Mesendoderm (in vitro differentiated cells): ENCODE measurements at regions not wholly inside any gene's neighbourhood (a gene's known extent, or its start where the extent isn't known, plus 50 kb on each side); places are given as distances from the start of the nearest gene placed in this dataset.
"Not testable (repeated sequence)": the region's sequence is repeated elsewhere in the genome, so short reads cannot be mapped to it uniquely, and the experiment has no call there.

Source experiments
- DNase-seq: peaks from one replicate; pipeline ENCODE4 v3.0.0; 2013
- H2AK5ac ChIP-seq: 2 replicates; pipeline ENCODE4 v1.6.1; 2013; ENCODE audit warnings: low read length, inconsistent platforms
- H2BK120ac ChIP-seq: 2 replicates; pipeline ENCODE4 v1.6.1; 2013; ENCODE audit warnings: low read depth, mild to moderate bottlenecking, low read length, moderate library complexity, mixed read lengths
- H2BK15ac ChIP-seq: replicated peaks from 2 replicates; pipeline ENCODE4 v1.6.1; 2013; ENCODE audit warnings: low read depth, mild to moderate bottlenecking, moderate library complexity
- H2BK5ac ChIP-seq: 2 replicates; pipeline ENCODE4 v1.6.1; 2013; ENCODE audit warnings: low read length, inconsistent platforms
- H3K18ac ChIP-seq: 2 replicates; pipeline ENCODE4 v1.6.1; 2013; ENCODE audit warnings: mild to moderate bottlenecking, low read length, mixed read lengths
- H3K23ac ChIP-seq: one replicate; pipeline ENCODE4 v1.6.1; 2013; ENCODE audit warnings: low read length
- H3K27ac ChIP-seq: 2 replicates; pipeline ENCODE4 v1.5.1; 2013; ENCODE audit warnings: low read depth, mild to moderate bottlenecking, inconsistent platforms, low read length, moderate library complexity
- H3K27me3 ChIP-seq: 2 replicates; pipeline ENCODE4 v1.6.1; 2013; ENCODE audit warnings: low read length, control low read depth, mild to moderate bottlenecking, inconsistent platforms; ENCODE audit not compliant: insufficient read depth, poor library complexity
- H3K36me3 ChIP-seq: 2 replicates; pipeline ENCODE4 v1.6.1; 2013; ENCODE audit warnings: low read length, inconsistent platforms; ENCODE audit not compliant: control insufficient read depth, insufficient read depth
- H3K4ac ChIP-seq: one replicate; pipeline ENCODE4 v1.6.1; 2013; ENCODE audit warnings: low read depth, mild to moderate bottlenecking, low read length, moderate library complexity
- H3K4me1 ChIP-seq: 2 replicates; pipeline ENCODE4 v1.6.1; 2013; ENCODE audit warnings: low read depth, low read length, inconsistent platforms; ENCODE audit not compliant: control insufficient read depth
- H3K4me2 ChIP-seq: 2 replicates; pipeline ENCODE4 v1.6.1; 2013; ENCODE audit warnings: low read length
- H3K4me3 ChIP-seq: 2 replicates; pipeline ENCODE4 v1.5.1; 2013; ENCODE audit warnings: mild to moderate bottlenecking, low read length
- H3K56ac ChIP-seq: one replicate; pipeline ENCODE4 v1.6.1; 2013; ENCODE audit warnings: low read length
- H3K79me1 ChIP-seq: 2 replicates; pipeline ENCODE4 v1.6.1; 2013; ENCODE audit warnings: low read length, inconsistent platforms
- H3K79me2 ChIP-seq: 2 replicates; pipeline ENCODE4 v1.6.1; 2013; ENCODE audit warnings: mild to moderate bottlenecking, low read length; ENCODE audit not compliant: control insufficient read depth, insufficient read depth
- H3K9ac ChIP-seq: 2 replicates; pipeline ENCODE4 v1.6.1; 2013; ENCODE audit warnings: low read length, inconsistent platforms
- H4K5ac ChIP-seq: one replicate; pipeline ENCODE4 v1.6.1; 2013; ENCODE audit warnings: low read length
- H4K8ac ChIP-seq: one replicate; pipeline ENCODE4 v1.6.1; 2013; ENCODE audit warnings: low read depth, mild to moderate bottlenecking, control low read depth, low read length, moderate library complexity
- whole genome bisulfite sequencing: extraction: QIAGEN DNeasy Blood & Tissue Kit; methylation state at CpG from one replicate; pipeline ENCODE4 v1.1.7; 2013; ENCODE audit warnings: low lambda C conversion rate, missing lambda C conversion rate; ENCODE audit not compliant: insufficient coverage; ENCODE audit errors: extremely low coverage; 5-methylcytosine and 5-hydroxymethylcytosine counted together

GRCh38 chr14:26655128-26655527 lies 57.3 kb upstream of the NOVA1 start:
- H3K36me3 ChIP-seq = no peaks in the 10 kb centered on the region
- no peaks in the 10 kb centered on the region for H3K27me3 ChIP-seq
- H3K23ac ChIP-seq = no peak overlapping the region
- H3K4me3 ChIP-seq = no peak overlapping the region
- H2BK5ac ChIP-seq = no peak overlapping the region
- H3K56ac ChIP-seq = no peak overlapping the region
- H3K4me1 ChIP-seq = no peaks in the 10 kb centered on the region
- H3K4ac ChIP-seq = no peak overlapping the region
- H3K18ac ChIP-seq = no peak overlapping the region
- H4K5ac ChIP-seq = no peak overlapping the region
- WGBS = no CpG with 5 or more reads among the region's 5 CpGs
- H3K79me2 ChIP-seq = no peaks in the 10 kb centered on the region
- H2AK5ac ChIP-seq = no peak overlapping the region
- no peak overlapping the region for H2BK15ac ChIP-seq
- H3K79me1 ChIP-seq = no peaks in the 10 kb centered on the region
- no peak overlapping the region for H2BK120ac ChIP-seq
- no peak for DNase-seq
- no peak overlapping the region for H4K8ac ChIP-seq
- H3K4me2 ChIP-seq = no peak overlapping the region
- H3K27ac ChIP-seq = no peak overlapping the region
- no peak overlapping the region for H3K9ac ChIP-seq

GRCh38 chr14:26663506-26663905 lies 65.7 kb upstream of the NOVA1 start:
- Histone ChIP-seq H3K23ac (no peak overlapping the region), H3K4me2 (no peak overlapping the region), H4K8ac (no peak overlapping the region), H2AK5ac (no peak overlapping the region), H3K79me2 (no peaks in the 10 kb centered on the region), H3K4me3 (no peak overlapping the region), H3K79me1 (no peaks in the 10 kb centered on the region), H3K9ac (no peak overlapping the region), H3K56ac (no peak overlapping the region), H4K5ac (no peak overlapping the region), H2BK5ac (no peak overlapping the region), H3K4ac (no peak overlapping the region), H3K27ac (no peak overlapping the region), H2BK120ac (no peak overlapping the region), H3K27me3 (no peaks in the 10 kb centered on the region), H3K18ac (no peak overlapping the region), H3K4me1 (no peaks in the 10 kb centered on the region), H2BK15ac (no peak overlapping the region), H3K36me3 (no peaks in the 10 kb centered on the region)
- no CpG with 5 or more reads among the region's 1 CpG for WGBS
- no peak for DNase-seq

DNA sequence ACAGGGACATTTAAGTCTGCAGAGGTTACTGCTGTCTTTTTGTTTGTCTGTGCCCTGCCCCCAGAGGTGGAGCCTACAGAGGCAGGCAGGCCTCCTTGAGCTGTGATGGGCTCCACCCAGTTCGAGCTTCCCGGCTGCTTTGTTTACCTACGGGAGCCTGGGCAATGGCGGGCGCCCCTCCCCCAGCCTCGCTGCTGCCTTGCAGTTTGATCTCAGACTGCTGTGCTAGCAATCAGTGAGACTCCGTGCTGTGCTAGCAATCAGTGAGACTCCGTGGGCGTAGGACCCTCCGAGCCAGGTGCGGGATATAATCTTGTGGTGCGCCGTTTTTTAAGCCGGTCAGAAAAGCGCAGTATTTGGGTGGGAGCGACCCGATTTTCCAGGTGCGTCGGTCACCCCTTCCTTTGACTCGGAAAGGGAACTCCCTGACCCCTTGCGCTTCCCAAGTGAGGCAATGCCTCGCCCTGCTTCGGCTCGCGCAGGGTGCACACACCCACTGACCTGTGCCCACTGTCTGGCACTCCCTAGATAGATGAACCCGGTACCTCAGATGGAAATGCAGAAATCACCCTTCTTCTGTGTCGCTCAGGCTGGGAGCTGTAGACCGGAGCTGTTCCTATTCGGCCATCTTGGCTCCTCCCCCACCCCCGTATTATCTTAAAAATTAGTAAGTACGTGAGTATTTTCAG lies 81.0 kb upstream of the NOVA1 start:
- H3K18ac ChIP-seq = not testable (repeated sequence)

GRCh38 chr14:26685401-26685800 lies 87.6 kb upstream of the NOVA1 start:
- no peak for DNase-seq
- H2BK120ac ChIP-seq = no peak overlapping the region

More for the DNA sequence above, 81.0 kb upstream of the NOVA1 start:
- H2BK5ac ChIP-seq, H3K4me2 ChIP-seq, H3K56ac ChIP-seq, H3K4ac ChIP-seq, H2BK120ac ChIP-seq, H4K8ac ChIP-seq, H3K79me2 ChIP-seq, H3K23ac ChIP-seq, H3K36me3 ChIP-seq, H3K4me1 ChIP-seq, H3K9ac ChIP-seq, H3K4me3 ChIP-seq, H3K27me3 ChIP-seq, H2AK5ac ChIP-seq, H3K79me1 ChIP-seq, H2BK15ac ChIP-seq, H3K27ac ChIP-seq, DNase-seq, H4K5ac ChIP-seq: not testable (repeated sequence)
- WGBS = no CpG with 5 or more reads among the region's 31 CpGs

GRCh38 chr14:26687301-26687837 lies 89.5 kb upstream of the NOVA1 start:
- H3K4ac ChIP-seq = no peak overlapping the region
- no peak overlapping the region for H3K4me3 ChIP-seq
- no peak overlapping the region for H4K8ac ChIP-seq
- no peak overlapping the region for H2AK5ac ChIP-seq
- H3K23ac ChIP-seq = no peak overlapping the region
- no peak overlapping the region for H2BK5ac ChIP-seq
- no peak overlapping the region for H3K27ac ChIP-seq
- no peaks in the 10 kb centered on the region for H3K4me1 ChIP-seq
- WGBS = no CpG with 5 or more reads among the region's 2 CpGs
- no peak overlapping the region for H4K5ac ChIP-seq
- H3K79me1 ChIP-seq = no peaks in the 10 kb centered on the region
- no peak overlapping the region for H3K18ac ChIP-seq
- H3K9ac ChIP-seq = no peak overlapping the region
- H3K36me3 ChIP-seq = no peaks in the 10 kb centered on the region
- no peak overlapping the region for H2BK120ac ChIP-seq
- no peaks in the 10 kb centered on the region for H3K27me3 ChIP-seq
- no peak overlapping the region for H3K4me2 ChIP-seq
- DNase-seq = no peak
- no peak overlapping the region for H3K56ac ChIP-seq
- no peaks in the 10 kb centered on the region for H3K79me2 ChIP-seq
- no peak overlapping the region for H2BK15ac ChIP-seq

More at GRCh38 chr14:26685401-26685800, 87.6 kb upstream of the NOVA1 start:
- H3K56ac ChIP-seq = no peak overlapping the region
- H4K8ac ChIP-seq = no peak overlapping the region
- no peak overlapping the region for H3K9ac ChIP-seq
- H4K5ac ChIP-seq = no peak overlapping the region
- H3K4me2 ChIP-seq = no peak overlapping the region
- H3K4me1 ChIP-seq = no peaks in the 10 kb centered on the region
- H2AK5ac ChIP-seq = no peak overlapping the region
- no peak overlapping the region for H3K27ac ChIP-seq
- no peak overlapping the region for H3K4ac ChIP-seq
- H3K79me1 ChIP-seq = no peaks in the 10 kb centered on the region
- no peak overlapping the region for H3K23ac ChIP-seq
- H3K36me3 ChIP-seq = no peaks in the 10 kb centered on the region
- no peak overlapping the region for H3K4me3 ChIP-seq
- WGBS = no CpG with 5 or more reads among the region's 1 CpG
- H2BK15ac ChIP-seq = no peak overlapping the region
- no peaks in the 10 kb centered on the region for H3K27me3 ChIP-seq
- H2BK5ac ChIP-seq = no peak overlapping the region
- no peaks in the 10 kb centered on the region for H3K79me2 ChIP-seq
- H3K18ac ChIP-seq = no peak overlapping the region

- Histone ChIP-seq H2BK120ac (no peak overlapping the region), H3K36me3 (no peaks in the 10 kb centered on the region), H2BK5ac (no peak overlapping the region), H4K5ac (no peak overlapping the region), H2BK15ac (no peak overlapping the region), H3K4me3 (no peak overlapping the region), H4K8ac (no peak overlapping the region), H3K18ac (no peak overlapping the region), H3K27ac (no peak overlapping the region), H3K4ac (no peak overlapping the region), H3K79me1 (no peaks in the 10 kb centered on the region), H3K4me2 (no peak overlapping the region), H3K9ac (no peak overlapping the region), H3K27me3 (no peaks in the 10 kb centered on the region), H3K79me2 (no peaks in the 10 kb centered on the region), H3K4me1 (no peaks in the 10 kb centered on the region), H2AK5ac (no peak overlapping the region), H3K23ac (no peak overlapping the region), H3K56ac (no peak overlapping the region)
- DNase-seq = no peak
Observed at GRCh38 chr14:26694521-26694920, 96.7 kb upstream of the NOVA1 start.
